Transverse colon (tissue), 3 donors: ENCODE measurements at regions not wholly inside any gene's neighbourhood (a gene's known extent, or its start where the extent isn't known, plus 50 kb on each side); places are given as distances from the start of the nearest gene placed in this dataset.

Experiments
- POLR2A ChIP-seq: fragments of 450-650 bp; IDR thresholded peaks from one replicate; pipeline ENCODE4 v1.6.1; 2016; ENCODE audit warnings: antibody characterized with exemption, mild to moderate bottlenecking, moderate library complexity
- TF ChIP-seq, protein P1 (sequence below), 5 experiments: fragments of 200-600 bp in 3 of 5; fragments of 450-650 bp in 2 of 5; sonication (generic) in 3 of 5; IDR thresholded peaks; 1 replicate in 2 of 5; 2 replicates in 3 of 5; pipeline ENCODE4 v1.5.1; 2016 to 2017; ENCODE audit warnings: antibody characterized with exemption in 5 of 5, inconsistent platforms in 3 of 5, mild to moderate bottlenecking in 2 of 5, moderate library complexity in 1 of 5

GRCh38 chr5:74030821-74031220 is 404.8 kb downstream of the ARHGEF28 start:
- TF ChIP-seq, protein P1, sequence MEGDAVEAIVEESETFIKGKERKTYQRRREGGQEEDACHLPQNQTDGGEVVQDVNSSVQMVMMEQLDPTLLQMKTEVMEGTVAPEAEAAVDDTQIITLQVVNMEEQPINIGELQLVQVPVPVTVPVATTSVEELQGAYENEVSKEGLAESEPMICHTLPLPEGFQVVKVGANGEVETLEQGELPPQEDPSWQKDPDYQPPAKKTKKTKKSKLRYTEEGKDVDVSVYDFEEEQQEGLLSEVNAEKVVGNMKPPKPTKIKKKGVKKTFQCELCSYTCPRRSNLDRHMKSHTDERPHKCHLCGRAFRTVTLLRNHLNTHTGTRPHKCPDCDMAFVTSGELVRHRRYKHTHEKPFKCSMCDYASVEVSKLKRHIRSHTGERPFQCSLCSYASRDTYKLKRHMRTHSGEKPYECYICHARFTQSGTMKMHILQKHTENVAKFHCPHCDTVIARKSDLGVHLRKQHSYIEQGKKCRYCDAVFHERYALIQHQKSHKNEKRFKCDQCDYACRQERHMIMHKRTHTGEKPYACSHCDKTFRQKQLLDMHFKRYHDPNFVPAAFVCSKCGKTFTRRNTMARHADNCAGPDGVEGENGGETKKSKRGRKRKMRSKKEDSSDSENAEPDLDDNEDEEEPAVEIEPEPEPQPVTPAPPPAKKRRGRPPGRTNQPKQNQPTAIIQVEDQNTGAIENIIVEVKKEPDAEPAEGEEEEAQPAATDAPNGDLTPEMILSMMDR (IDR thresholded peaks at IDR 0.05), result no peak
- no peak for TF ChIP-seq POLR2A
